Karpas-422 (cell line): ENCODE measurements at regions not wholly inside any gene's neighbourhood (a gene's known extent, or its start where the extent isn't known, plus 50 kb on each side); places are given as distances from the start of the nearest gene placed in this dataset.

Source experiments
- DNase-seq: peaks from one replicate; pipeline ENCODE4 v3.0.0-alpha.2; 2015
- H2AFZ ChIP-seq: fragments of 200-600 bp; sonication (generic); 2 replicates; pipeline ENCODE4 v1.6.1; 2014; ENCODE audit warnings: antibody characterized with exemption, low read length, mixed read lengths
- H3K27ac ChIP-seq: fragments of 200-600 bp; sonication (generic); 2 replicates; pipeline ENCODE4 v1.5.1; 2014; ENCODE audit warnings: mild to moderate bottlenecking, low read length, moderate library complexity
- H3K27me3 ChIP-seq: fragments of 200-600 bp; sonication (generic); 2 replicates; pipeline ENCODE4 v1.6.1; 2014; ENCODE audit warnings: low read length, mixed read lengths
- H3K36me3 ChIP-seq: fragments of 200-600 bp; sonication (generic); 2 replicates; pipeline ENCODE4 v1.6.1; 2014; ENCODE audit warnings: low read length, mixed read lengths; ENCODE audit not compliant: insufficient read depth
- H3K4me1 ChIP-seq: fragments of 200-600 bp; sonication (generic); 2 replicates; pipeline ENCODE4 v1.6.1; 2014; ENCODE audit warnings: mild to moderate bottlenecking, low read length, mixed read lengths
- H3K4me2 ChIP-seq: fragments of 200-600 bp; sonication (generic); 2 replicates; pipeline ENCODE4 v1.6.1; 2014; ENCODE audit warnings: low read length, low read depth, mild to moderate bottlenecking; ENCODE audit not compliant: poor library complexity, severe bottlenecking
- H3K4me3 ChIP-seq: fragments of 200-600 bp; sonication (generic); 2 replicates; pipeline ENCODE4 v1.5.1; 2014; ENCODE audit warnings: mild to moderate bottlenecking, antibody characterized with exemption, low read length, mixed read lengths
- H3K79me2 ChIP-seq: fragments of 200-600 bp; sonication (generic); 2 replicates; pipeline ENCODE4 v1.6.1; 2014; ENCODE audit warnings: mild to moderate bottlenecking, low read length, mixed read lengths
- H3K9ac ChIP-seq: fragments of 200-600 bp; sonication (generic); 2 replicates; pipeline ENCODE4 v1.6.0; 2014; ENCODE audit warnings: low read length
- H3K9me2 ChIP-seq: fragments of 200-600 bp; sonication (generic), shearing (Covaris generic); replicated peaks from 2 replicates; pipeline ENCODE4 v1.6.0; 2014; ENCODE audit warnings: mild to moderate bottlenecking, low read length, moderate library complexity; ENCODE audit not compliant: insufficient read depth
- H3K9me3 ChIP-seq: fragments of 300-700, 200-600 bp; sonication (generic); 2 replicates; pipeline ENCODE4 v1.6.1; 2014; ENCODE audit warnings: low read length, mixed read lengths
- H4K20me1 ChIP-seq: fragments of 200-600 bp; sonication (generic); 2 replicates; pipeline ENCODE4 v1.6.1; 2014; ENCODE audit warnings: mild to moderate bottlenecking, antibody characterized with exemption, low read length, low read depth; ENCODE audit not compliant: insufficient read depth

DNA sequence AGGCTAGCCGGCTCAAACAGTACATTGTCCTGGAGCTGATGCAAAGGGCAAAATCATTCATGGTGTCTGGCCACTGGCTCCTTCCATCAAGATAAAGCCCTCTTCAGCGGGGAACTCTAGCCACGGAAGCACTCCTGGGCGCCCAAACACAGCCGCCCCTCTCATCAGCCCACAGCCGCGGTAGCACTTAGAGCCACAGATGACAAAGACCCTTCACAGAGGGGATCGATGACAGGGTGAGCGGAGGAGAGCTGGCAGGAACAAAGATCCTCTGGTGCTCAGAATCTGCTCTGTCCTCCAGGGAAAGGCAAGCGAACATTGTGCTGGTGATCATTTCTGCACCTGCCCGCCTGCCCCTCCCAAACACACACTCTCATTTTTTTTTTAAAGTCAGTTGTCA, 222.2 kb upstream of the NRP1 start:
- Histone ChIP-seq H3K9me3 (no peaks in the 10 kb centered on the region), H3K79me2 (no peaks in the 10 kb centered on the region), H3K4me2 (no peak overlapping the region), H3K27me3 (no peaks in the 10 kb centered on the region), H3K36me3 (no peaks in the 10 kb centered on the region), H4K20me1 (no peaks in the 10 kb centered on the region), H3K9ac (no peak overlapping the region), H3K27ac (no peak overlapping the region), H3K4me1 (no peaks in the 10 kb centered on the region), H3K4me3 (no peak overlapping the region), H3K9me2 (no peaks in the 10 kb centered on the region), H2AFZ (no peak overlapping the region)
- no peak for DNase-seq

DNA sequence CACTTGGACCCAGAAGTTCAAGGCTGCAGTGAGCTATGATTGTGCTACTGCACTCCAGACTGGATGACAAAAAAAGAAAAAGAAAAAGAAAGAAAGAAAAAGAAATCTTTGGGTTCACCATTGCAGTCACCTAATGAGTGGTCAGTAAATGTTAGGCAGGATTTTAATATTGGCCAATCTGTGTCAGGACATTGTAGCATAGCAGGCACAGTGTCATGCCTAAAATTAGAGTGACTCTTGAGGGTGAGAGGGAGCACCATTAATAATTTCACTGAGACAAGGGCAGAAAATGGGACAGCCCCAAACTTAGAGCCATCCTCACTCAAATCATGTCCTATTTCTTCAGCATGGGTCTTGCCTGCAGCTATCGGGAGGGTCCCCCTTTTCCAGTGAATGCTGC, 221.6 kb upstream of the NRP1 start:
- Histone ChIP-seq H3K9ac (no peak overlapping the region), H3K36me3 (no peaks in the 10 kb centered on the region), H3K27ac (no peak overlapping the region), H3K27me3 (no peaks in the 10 kb centered on the region), H4K20me1 (no peaks in the 10 kb centered on the region), H3K4me1 (no peaks in the 10 kb centered on the region), H3K79me2 (no peaks in the 10 kb centered on the region), H3K4me3 (no peak overlapping the region), H2AFZ (no peak overlapping the region), H3K9me3 (no peaks in the 10 kb centered on the region), H3K9me2 (no peaks in the 10 kb centered on the region), H3K4me2 (no peak overlapping the region)
- no peak for DNase-seq

DNA sequence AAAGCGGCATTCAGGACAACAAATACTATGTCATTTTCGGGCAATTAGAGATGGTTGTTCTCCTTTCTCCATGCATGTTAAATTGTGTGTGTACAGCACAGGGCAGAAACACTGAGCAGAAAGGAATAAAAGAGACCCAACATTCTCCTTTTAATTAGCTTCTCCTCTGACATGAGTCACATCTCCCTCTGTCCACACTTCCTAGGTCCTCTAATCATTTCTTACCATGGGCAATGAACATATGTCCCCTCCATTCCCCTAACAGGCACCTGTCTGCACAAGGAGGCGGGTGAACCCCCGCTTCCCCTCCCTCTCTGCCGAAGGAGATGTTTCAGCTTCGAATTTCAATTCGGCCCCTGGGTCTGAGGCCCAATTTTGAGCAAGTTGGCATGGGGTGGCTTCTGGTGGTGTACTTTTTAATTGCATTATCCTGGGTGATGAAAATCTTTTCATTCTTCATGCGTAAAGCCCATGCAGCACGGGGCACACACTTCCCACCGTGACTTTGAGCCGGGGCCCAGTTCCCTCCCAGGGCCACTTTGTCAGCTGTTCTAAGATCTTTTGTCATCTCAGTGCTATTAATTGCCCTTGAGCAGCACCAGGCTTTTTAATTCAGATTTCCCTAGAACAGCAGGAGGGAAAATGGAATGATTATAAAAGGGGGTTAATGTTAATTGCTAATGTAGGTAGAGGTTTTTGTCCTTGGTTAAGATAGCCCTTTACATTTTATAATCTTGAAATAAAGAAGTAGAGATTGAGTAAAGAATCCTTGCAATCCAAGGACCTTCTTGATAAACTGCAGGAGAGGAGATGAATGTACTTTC, 219.5 kb upstream of the NRP1 start:
- H4K20me1 ChIP-seq = no peaks in the 10 kb centered on the region
- no peak overlapping the region for H3K4me2 ChIP-seq
- H2AFZ ChIP-seq = no peak overlapping the region
- H3K4me3 ChIP-seq = no peak overlapping the region
- DNase-seq = no peak
- no peak overlapping the region for H3K27ac ChIP-seq
- H3K4me1 ChIP-seq = no peaks in the 10 kb centered on the region
- H3K9me2 ChIP-seq = no peaks in the 10 kb centered on the region
- no peak overlapping the region for H3K9ac ChIP-seq
- H3K9me3 ChIP-seq = no peaks in the 10 kb centered on the region
- no peaks in the 10 kb centered on the region for H3K27me3 ChIP-seq
- no peaks in the 10 kb centered on the region for H3K36me3 ChIP-seq
- no peaks in the 10 kb centered on the region for H3K79me2 ChIP-seq

DNA sequence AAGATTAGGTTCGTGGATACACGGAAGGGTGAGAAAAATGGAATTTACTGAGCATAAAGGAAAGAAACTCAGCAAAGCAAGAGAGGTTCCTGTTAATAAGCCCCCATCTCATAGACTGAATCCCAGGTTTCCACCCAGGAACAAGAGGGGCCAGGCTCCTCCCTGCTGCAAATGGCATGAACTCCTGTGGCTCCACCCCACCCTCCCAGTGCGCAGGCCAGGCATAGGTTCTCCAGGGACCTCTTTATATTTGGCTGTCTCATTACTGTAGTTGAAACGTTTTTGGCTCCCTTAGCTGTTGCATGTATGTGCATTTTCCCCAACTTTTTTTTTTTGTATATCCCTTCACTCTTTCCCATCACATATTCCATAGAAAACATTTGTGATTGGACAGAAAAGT, 217.8 kb upstream of the NRP1 start:
- H3K4me2 ChIP-seq = no peak overlapping the region
- H3K27ac ChIP-seq = no peak overlapping the region
- no peaks in the 10 kb centered on the region for H3K79me2 ChIP-seq
- no peaks in the 10 kb centered on the region for H3K4me1 ChIP-seq
- H3K9ac ChIP-seq = no peak overlapping the region
- no peak overlapping the region for H3K4me3 ChIP-seq
- H3K27me3 ChIP-seq = no peaks in the 10 kb centered on the region
- no peak overlapping the region for H2AFZ ChIP-seq
- no peaks in the 10 kb centered on the region for H3K9me3 ChIP-seq
- H4K20me1 ChIP-seq = no peaks in the 10 kb centered on the region
- H3K9me2 ChIP-seq = no peaks in the 10 kb centered on the region
- no peaks in the 10 kb centered on the region for H3K36me3 ChIP-seq
- DNase-seq = no peak

DNA sequence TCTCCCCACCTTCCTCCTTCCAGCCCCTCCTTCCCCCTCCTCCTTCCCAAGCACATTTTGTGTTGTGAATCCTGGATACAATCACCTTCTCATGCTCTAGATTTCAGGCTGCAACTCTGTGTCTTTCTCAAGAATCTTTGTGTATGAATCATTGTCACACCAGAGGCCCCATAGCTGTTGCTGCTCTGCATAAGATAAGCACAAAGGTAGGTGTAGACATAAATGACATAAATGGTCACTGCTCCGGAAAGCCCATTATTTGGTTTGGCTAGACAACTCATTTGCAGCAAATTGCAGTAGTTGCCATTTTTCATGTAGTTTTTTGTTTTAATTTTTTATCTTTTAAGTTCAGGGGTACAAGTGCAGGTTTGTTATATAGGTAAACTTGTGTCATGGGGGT, 216.3 kb upstream of the NRP1 start:
- Histone ChIP-seq H3K9ac (no peak overlapping the region), H2AFZ (no peak overlapping the region), H3K36me3 (no peaks in the 10 kb centered on the region), H3K4me3 (no peak overlapping the region), H3K27me3 (no peaks in the 10 kb centered on the region), H4K20me1 (no peaks in the 10 kb centered on the region), H3K9me3 (no peaks in the 10 kb centered on the region), H3K4me2 (no peak overlapping the region), H3K79me2 (no peaks in the 10 kb centered on the region), H3K9me2 (no peaks in the 10 kb centered on the region), H3K27ac (no peak overlapping the region), H3K4me1 (no peaks in the 10 kb centered on the region)
- DNase-seq = no peak

DNA sequence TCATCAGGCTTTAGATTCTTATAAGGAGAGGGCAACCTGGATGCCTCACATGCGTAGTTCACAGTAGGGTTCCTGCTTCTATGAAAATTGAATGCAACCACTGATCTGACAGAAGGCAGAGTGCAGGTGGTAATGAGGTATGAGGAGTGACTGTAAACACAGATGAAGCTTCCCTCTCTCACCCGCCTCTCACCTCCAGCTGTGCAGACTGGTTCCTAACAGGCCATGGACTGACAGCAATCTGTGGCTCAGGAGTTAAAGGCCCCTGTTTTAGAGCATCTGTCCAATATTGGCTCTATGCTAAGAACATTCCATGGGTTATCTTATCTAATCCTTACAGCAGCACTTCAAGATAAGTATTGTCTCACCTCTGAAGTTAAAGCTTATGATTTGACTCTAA, 213.5 kb upstream of the NRP1 start:
- no peaks in the 10 kb centered on the region for H3K9me2 ChIP-seq
- H3K79me2 ChIP-seq = no peaks in the 10 kb centered on the region
- H3K4me3 ChIP-seq = no peak overlapping the region
- H3K27me3 ChIP-seq = no peaks in the 10 kb centered on the region
- H3K9ac ChIP-seq = no peak overlapping the region
- no peaks in the 10 kb centered on the region for H4K20me1 ChIP-seq
- H3K36me3 ChIP-seq = no peaks in the 10 kb centered on the region
- no peak overlapping the region for H2AFZ ChIP-seq
- no peaks in the 10 kb centered on the region for H3K9me3 ChIP-seq
- no peak for DNase-seq
- H3K4me1 ChIP-seq = no peaks in the 10 kb centered on the region
- H3K4me2 ChIP-seq = no peak overlapping the region
- H3K27ac ChIP-seq = no peak overlapping the region

DNA sequence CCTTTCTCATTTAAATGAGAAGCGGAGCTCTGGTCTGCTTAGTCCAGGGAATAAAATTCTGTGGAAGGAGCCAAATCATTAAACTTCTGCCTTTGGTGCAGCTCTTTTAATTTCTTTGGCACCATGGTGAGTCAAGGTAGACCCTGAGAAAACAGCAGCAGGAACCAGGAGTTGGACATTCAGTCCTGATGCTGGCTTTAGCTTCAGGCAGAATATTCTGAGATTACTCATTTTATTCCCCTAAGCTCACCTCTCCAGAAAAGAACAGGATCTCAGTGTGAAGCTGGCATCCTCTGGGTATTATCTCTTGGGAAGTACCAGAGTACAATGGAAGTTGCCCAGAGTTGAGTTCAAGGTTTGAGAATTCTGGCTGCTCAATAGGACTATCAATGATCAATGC, 211.6 kb upstream of the NRP1 start:
- H3K4me1 ChIP-seq = no peaks in the 10 kb centered on the region
- H3K9me2 ChIP-seq = no peaks in the 10 kb centered on the region
- no peak overlapping the region for H3K4me2 ChIP-seq
- no peak overlapping the region for H3K27ac ChIP-seq
- no peaks in the 10 kb centered on the region for H3K79me2 ChIP-seq
- H3K27me3 ChIP-seq = peaks cover 3% of the 10 kb centered on the region; the same call in 1 of the 2 replicates
- H4K20me1 ChIP-seq = no peaks in the 10 kb centered on the region
- no peak for DNase-seq
- no peak overlapping the region for H3K9ac ChIP-seq
- H3K9me3 ChIP-seq = no peaks in the 10 kb centered on the region
- no peak overlapping the region for H3K4me3 ChIP-seq
- H2AFZ ChIP-seq = no peak overlapping the region
- H3K36me3 ChIP-seq = no peaks in the 10 kb centered on the region

DNA sequence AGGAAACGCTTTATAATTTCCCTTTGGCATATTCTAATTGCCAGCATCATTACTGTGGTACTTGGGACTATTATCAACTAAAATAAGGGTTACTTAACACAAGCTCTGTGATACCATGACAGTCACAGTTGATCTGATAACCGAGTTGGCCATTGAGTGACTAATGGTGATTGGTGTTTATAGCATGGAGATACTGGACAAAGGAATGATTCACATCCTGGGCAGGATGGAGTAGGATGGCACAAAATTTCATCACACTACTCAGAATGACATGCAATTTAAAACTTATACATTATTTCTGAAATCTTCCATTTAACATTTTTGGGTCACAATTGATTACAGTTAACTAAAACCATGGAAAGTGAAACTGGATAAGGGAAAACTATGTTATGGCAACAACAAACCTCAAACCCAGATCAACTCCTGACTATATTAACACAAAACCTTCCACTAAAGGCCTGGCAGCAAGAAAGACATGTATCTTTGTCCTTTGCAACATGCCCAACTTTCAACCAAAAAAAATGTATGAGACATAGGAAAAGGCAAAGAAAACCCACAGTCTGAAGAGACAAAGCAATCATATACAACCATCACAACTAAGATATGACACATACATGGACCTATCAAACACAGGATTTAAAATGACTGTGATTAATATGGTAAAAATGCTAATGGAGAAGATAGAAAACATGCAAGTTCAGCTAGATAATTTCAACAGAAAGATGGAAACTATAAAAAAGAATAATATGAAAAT, 208.5 kb upstream of the NRP1 start:
- H3K79me2 ChIP-seq = no peaks in the 10 kb centered on the region
- H3K4me2 ChIP-seq = no peak overlapping the region
- no peaks in the 10 kb centered on the region for H3K9me2 ChIP-seq
- no peaks in the 10 kb centered on the region for H3K4me1 ChIP-seq
- H4K20me1 ChIP-seq = no peaks in the 10 kb centered on the region
- no peaks in the 10 kb centered on the region for H3K36me3 ChIP-seq
- no peak overlapping the region for H2AFZ ChIP-seq
- DNase-seq = no peak
- H3K27me3 ChIP-seq = peaks cover 3% of the 10 kb centered on the region; the same call in 1 of the 2 replicates
- H3K9ac ChIP-seq = no peak overlapping the region
- H3K4me3 ChIP-seq = no peak overlapping the region
- H3K9me3 ChIP-seq = no peaks in the 10 kb centered on the region
- H3K27ac ChIP-seq = no peak overlapping the region
